HG03439 (cell line): ENCODE measurements at regions not wholly inside any gene's neighbourhood (a gene's known extent, or its start where the extent isn't known, plus 50 kb on each side); places are given as distances from the start of the nearest gene placed in this dataset.

Source experiments
- ATAC-seq: cut with Tn5 transposase; IDR thresholded peaks from one replicate; pipeline ENCODE4 v1.9.1; 2021; ENCODE audit warnings: mild to moderate bottlenecking, moderate library complexity; ENCODE audit not compliant: unreplicated experiment

GRCh38 chr12:38547586-38547985 lies 231.0 kb downstream of the ALG10B start:
- ATAC-seq, result no peak

- ATAC-seq, result no peak
Observed at GRCh38 chr12:38555620-38556591, 239.3 kb downstream of the ALG10B start.

- no peak for ATAC-seq
Observed at GRCh38 chr12:38556647-38557046, 240.1 kb downstream of the ALG10B start.

GRCh38 chr12:38585086-38585485 lies 268.5 kb downstream of the ALG10B start:
- no peak for ATAC-seq

- no peak for ATAC-seq
Observed at GRCh38 chr12:38586789-38587188, 270.2 kb downstream of the ALG10B start.

GRCh38 chr12:38587594-38587993 lies 271.0 kb downstream of the ALG10B start:
- no peak for ATAC-seq

- ATAC-seq, result no peak
Observed at GRCh38 chr12:38588624-38589305, 272.2 kb downstream of the ALG10B start.

- no peak for ATAC-seq
Observed at GRCh38 chr12:38589306-38589632, 272.7 kb downstream of the ALG10B start.

GRCh38 chr12:38601949-38602348 lies 285.4 kb downstream of the ALG10B start:
- no peak for ATAC-seq
